ENCODE measurements at regions not wholly inside any gene's neighbourhood (a gene's known extent, or its start where the extent isn't known, plus 50 kb on each side); places are given as distances from the start of the nearest gene placed in this dataset.

DNA sequence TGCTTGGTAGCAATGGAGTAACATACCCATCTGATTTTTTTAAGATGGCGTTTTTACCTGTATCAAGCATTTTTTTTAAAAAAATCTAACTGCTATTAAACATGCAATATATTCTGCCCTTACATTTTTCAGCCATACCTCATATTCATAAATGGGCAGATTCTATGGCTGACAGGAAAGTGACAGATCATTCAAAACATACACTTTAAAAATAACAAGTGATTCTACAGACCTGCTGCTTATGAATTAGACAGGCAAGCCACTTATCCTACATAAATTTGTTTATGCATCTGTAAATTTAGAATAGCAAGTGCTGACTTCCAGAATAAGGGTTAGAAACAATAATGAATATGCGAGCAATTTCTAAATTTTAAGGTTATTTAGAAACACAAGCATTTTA is 82.7 kb downstream of the TBXT start:
- Histone ChIP-seq H4K20me1 (ENCODE audit: insufficient read depth, low read length) (no peaks in the 10 kb centered on the region), H3K9ac (ENCODE audit: low read length) (no peak overlapping the region), H3K9me2 (replicated peaks; ENCODE audit: insufficient read depth, low read length) (no peaks in the 10 kb centered on the region), H3K79me2 (ENCODE audit: low read length) (no peaks in the 10 kb centered on the region), H3K27ac (ENCODE audit: low read length) (no peak overlapping the region), H3K36me3 (replicated peaks; ENCODE audit: insufficient read depth, low read length) (no peaks in the 10 kb centered on the region), H3K27me3 (replicated peaks; ENCODE audit: insufficient read depth, low read length) (no peaks in the 10 kb centered on the region), H3K4me2 (ENCODE audit: low read depth, low read length) (no peak overlapping the region), H3K9me3 (replicated peaks; ENCODE audit: insufficient read depth, low read length) (no peaks in the 10 kb centered on the region), H3K4me1 (ENCODE audit: low read length) (0 out of 2 replicates have a peak, but pooled peaks cover 5% of the 10 kb centered on the region), H3F3A (ENCODE audit: insufficient read depth, low read length) (no peaks in the 10 kb centered on the region), H2AFZ (ENCODE audit: low read length) (no peak overlapping the region), H3K4me3 (ENCODE audit: low read length) (no peak overlapping the region)
- no peak for DNase-seq
- TF ChIP-seq EZH2phosphoT487 (IDR thresholded peaks at IDR 0.05; ENCODE audit: low read length) (no peak), EZH2 (optimal IDR thresholded peaks at IDR 0.05; ENCODE audit: low read depth, low read length) (no peak)
- TF ChIP-seq, protein P1, sequence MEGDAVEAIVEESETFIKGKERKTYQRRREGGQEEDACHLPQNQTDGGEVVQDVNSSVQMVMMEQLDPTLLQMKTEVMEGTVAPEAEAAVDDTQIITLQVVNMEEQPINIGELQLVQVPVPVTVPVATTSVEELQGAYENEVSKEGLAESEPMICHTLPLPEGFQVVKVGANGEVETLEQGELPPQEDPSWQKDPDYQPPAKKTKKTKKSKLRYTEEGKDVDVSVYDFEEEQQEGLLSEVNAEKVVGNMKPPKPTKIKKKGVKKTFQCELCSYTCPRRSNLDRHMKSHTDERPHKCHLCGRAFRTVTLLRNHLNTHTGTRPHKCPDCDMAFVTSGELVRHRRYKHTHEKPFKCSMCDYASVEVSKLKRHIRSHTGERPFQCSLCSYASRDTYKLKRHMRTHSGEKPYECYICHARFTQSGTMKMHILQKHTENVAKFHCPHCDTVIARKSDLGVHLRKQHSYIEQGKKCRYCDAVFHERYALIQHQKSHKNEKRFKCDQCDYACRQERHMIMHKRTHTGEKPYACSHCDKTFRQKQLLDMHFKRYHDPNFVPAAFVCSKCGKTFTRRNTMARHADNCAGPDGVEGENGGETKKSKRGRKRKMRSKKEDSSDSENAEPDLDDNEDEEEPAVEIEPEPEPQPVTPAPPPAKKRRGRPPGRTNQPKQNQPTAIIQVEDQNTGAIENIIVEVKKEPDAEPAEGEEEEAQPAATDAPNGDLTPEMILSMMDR (IDR thresholded peaks at IDR 0.05; ENCODE audit: low read length) = no peak

DNA sequence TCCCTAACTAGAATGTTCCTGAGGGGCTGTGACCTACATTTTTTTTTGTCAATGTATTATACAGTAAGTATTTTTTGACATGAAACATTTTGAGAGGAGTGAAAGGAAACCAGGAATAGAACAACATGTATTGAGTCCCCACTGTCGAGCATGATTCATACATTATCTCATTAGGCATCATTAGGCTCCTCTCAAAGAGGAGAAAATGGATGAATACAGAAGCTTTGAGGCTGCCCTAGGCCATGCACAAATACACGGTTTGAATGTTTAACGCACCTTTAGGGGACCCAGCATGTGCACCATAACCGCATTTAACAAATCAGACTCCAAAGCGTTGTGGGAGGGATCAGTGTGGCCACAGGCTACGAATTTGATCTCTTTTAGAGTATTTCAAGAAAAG is 87.8 kb downstream of the TBXT start:
- Histone ChIP-seq H3F3A (ENCODE audit: insufficient read depth, low read length) (no peaks in the 10 kb centered on the region), H3K9me3 (replicated peaks; ENCODE audit: insufficient read depth, low read length) (no peaks in the 10 kb centered on the region), H3K9me2 (replicated peaks; ENCODE audit: insufficient read depth, low read length) (no peaks in the 10 kb centered on the region), H3K4me3 (ENCODE audit: low read length) (no peak overlapping the region), H3K9ac (ENCODE audit: low read length) (no peak overlapping the region), H3K4me2 (ENCODE audit: low read depth, low read length) (no peak overlapping the region), H3K4me1 (ENCODE audit: low read length) (no peaks in the 10 kb centered on the region), H3K36me3 (replicated peaks; ENCODE audit: insufficient read depth, low read length) (no peaks in the 10 kb centered on the region), H3K27ac (ENCODE audit: low read length) (no peak overlapping the region), H3K79me2 (ENCODE audit: low read length) (no peaks in the 10 kb centered on the region), H4K20me1 (ENCODE audit: insufficient read depth, low read length) (no peaks in the 10 kb centered on the region), H3K27me3 (replicated peaks; ENCODE audit: insufficient read depth, low read length) (no peaks in the 10 kb centered on the region), H2AFZ (ENCODE audit: low read length) (no peak overlapping the region)
- no peak for DNase-seq
- TF ChIP-seq EZH2phosphoT487 (IDR thresholded peaks at IDR 0.05; ENCODE audit: low read length) (no peak), EZH2 (optimal IDR thresholded peaks at IDR 0.05; ENCODE audit: low read depth, low read length) (no peak)
- TF ChIP-seq, protein P1 (IDR thresholded peaks at IDR 0.05; ENCODE audit: low read length) = no peak

DNA sequence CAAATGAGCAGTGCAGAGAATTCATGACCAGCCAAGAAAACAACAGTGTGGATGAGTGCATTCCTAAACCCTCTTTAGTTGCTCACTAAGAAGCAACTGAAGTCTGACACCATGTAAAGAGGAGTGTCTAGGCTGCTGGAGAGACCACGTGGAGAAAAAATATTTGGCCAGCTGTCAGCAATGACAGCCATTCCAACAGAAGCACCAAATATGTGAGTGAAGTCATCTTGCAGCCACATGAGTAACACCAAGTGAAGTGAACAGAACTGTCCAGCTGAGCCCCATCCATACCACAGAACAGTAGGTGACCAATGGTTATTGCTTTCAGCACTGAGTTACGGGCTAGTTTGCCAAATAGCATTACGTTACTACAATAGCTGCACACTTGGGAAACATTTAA is 89.4 kb downstream of the TBXT start:
- Histone ChIP-seq H3K4me2 (ENCODE audit: low read depth, low read length) (no peak overlapping the region), H3K9me2 (replicated peaks; ENCODE audit: insufficient read depth, low read length) (no peaks in the 10 kb centered on the region), H3K27ac (ENCODE audit: low read length) (no peak overlapping the region), H3K4me3 (ENCODE audit: low read length) (no peak overlapping the region), H4K20me1 (ENCODE audit: insufficient read depth, low read length) (no peaks in the 10 kb centered on the region), H2AFZ (ENCODE audit: low read length) (no peak overlapping the region), H3K79me2 (ENCODE audit: low read length) (no peaks in the 10 kb centered on the region), H3K36me3 (replicated peaks; ENCODE audit: insufficient read depth, low read length) (no peaks in the 10 kb centered on the region), H3K4me1 (ENCODE audit: low read length) (no peaks in the 10 kb centered on the region), H3F3A (ENCODE audit: insufficient read depth, low read length) (no peaks in the 10 kb centered on the region), H3K9me3 (replicated peaks; ENCODE audit: insufficient read depth, low read length) (no peaks in the 10 kb centered on the region), H3K27me3 (replicated peaks; ENCODE audit: insufficient read depth, low read length) (no peaks in the 10 kb centered on the region), H3K9ac (ENCODE audit: low read length) (no peak overlapping the region)
- no peak for DNase-seq
- TF ChIP-seq, protein P1 (IDR thresholded peaks at IDR 0.05; ENCODE audit: low read length) = no peak
- TF ChIP-seq EZH2 (optimal IDR thresholded peaks at IDR 0.05; ENCODE audit: low read depth, low read length) (no peak), EZH2phosphoT487 (IDR thresholded peaks at IDR 0.05; ENCODE audit: low read length) (no peak)

Data from MM.1S (cell line).